Liver (tissue), 8 donors: ENCODE measurements at regions not wholly inside any gene's neighbourhood (a gene's known extent, or its start where the extent isn't known, plus 50 kb on each side); places are given as distances from the start of the nearest gene placed in this dataset.

Source experiments
- DNase-seq: peaks from one replicate; pipeline ENCODE4 v3.0.0-alpha.2; 2017; ENCODE audit warnings: low spot score
- H3K27ac ChIP-seq, 2 donors: one replicate each; pipeline ENCODE4 v1.7.0; 2013; ENCODE audit warnings: inconsistent platforms in 2 of 2, low read length in 2 of 2, control low read depth in 1 of 2, low read depth in 1 of 2, mild to moderate bottlenecking in 1 of 2
- H3K27me3 ChIP-seq, 4 donors: one replicate each; pipeline versions ENCODE4 v1.6.1 to v1.7.0; 2013; ENCODE audit warnings: low read length in 3 of 4, inconsistent platforms in 1 of 4, mild to moderate bottlenecking in 1 of 4, moderate library complexity in 1 of 4; ENCODE audit not compliant: control insufficient read depth in 4 of 4, insufficient read depth in 4 of 4
- H3K36me3 ChIP-seq, 4 donors: one replicate each; pipeline versions ENCODE4 v1.6.1 to v1.7.0; 2013; ENCODE audit warnings: low read length in 3 of 4, mild to moderate bottlenecking in 3 of 4, low read depth in 1 of 4, moderate library complexity in 1 of 4; ENCODE audit not compliant: control insufficient read depth in 4 of 4, insufficient read depth in 3 of 4
- H3K4me1 ChIP-seq, 4 donors: one replicate each; pipeline versions ENCODE4 v1.6.1 to v1.7.0; 2013; ENCODE audit warnings: low read length in 3 of 4, mild to moderate bottlenecking in 3 of 4, moderate library complexity in 1 of 4; ENCODE audit not compliant: control insufficient read depth in 4 of 4, insufficient read depth in 4 of 4
- H3K4me3 ChIP-seq, 3 donors: one replicate each; pipeline versions ENCODE4 v1.6.1 to v1.7.0; 2013; ENCODE audit warnings: low read length in 3 of 3, control low read depth in 1 of 3, low read depth in 1 of 3, mild to moderate bottlenecking in 1 of 3
- H3K9ac ChIP-seq, 2 donors: one replicate each; pipeline ENCODE4 v1.7.0; 2013; ENCODE audit warnings: low read length in 2 of 2, mild to moderate bottlenecking in 2 of 2, moderate library complexity in 2 of 2, control low read depth in 1 of 2, low read depth in 1 of 2
- H3K9me3 ChIP-seq, 4 donors: one replicate each; pipeline versions ENCODE4 v1.6.1 to v1.7.0; 2013; ENCODE audit warnings: low read length in 3 of 4; ENCODE audit not compliant: control insufficient read depth in 4 of 4
- ATF3 ChIP-seq: IDR thresholded peaks from 2 replicates; pipeline ENCODE4 v1.6.1; 2016; ENCODE audit warnings: antibody characterized with exemption
- EGR1 ChIP-seq, 2 donors: IDR thresholded peaks; 2 replicates each; pipeline ENCODE4 v1.6.1; 2016 to 2018; ENCODE audit warnings: antibody characterized with exemption in 2 of 2, low read depth in 2 of 2
- FOXA1 ChIP-seq: IDR thresholded peaks from 2 replicates; pipeline ENCODE4 v1.6.1; 2016; ENCODE audit warnings: antibody characterized with exemption
- FOXA2 ChIP-seq: IDR thresholded peaks from 2 replicates; pipeline ENCODE4 v1.6.1; 2016; ENCODE audit warnings: antibody characterized with exemption
- GABPA ChIP-seq, 2 donors: IDR thresholded peaks in 1 of 2; conservative IDR thresholded peaks in 1 of 2; 2 replicates each; pipeline ENCODE4 v1.6.1; 2016; ENCODE audit warnings: antibody characterized with exemption in 2 of 2, mild to moderate bottlenecking in 1 of 2, moderate library complexity in 1 of 2
- HNF4A ChIP-seq, 2 donors: conservative IDR thresholded peaks; 2 replicates each; pipeline ENCODE4 v1.6.1; 2016; ENCODE audit warnings: antibody characterized with exemption in 2 of 2, mild to moderate bottlenecking in 2 of 2
- HNF4G ChIP-seq: IDR thresholded peaks from 2 replicates; pipeline ENCODE4 v1.6.1; 2016; ENCODE audit warnings: antibody characterized with exemption
- JUND ChIP-seq, 2 donors: IDR thresholded peaks; 2 replicates each; pipeline ENCODE4 v1.6.1; 2016; ENCODE audit warnings: antibody characterized with exemption in 2 of 2
- MAX ChIP-seq: IDR thresholded peaks from 2 replicates; pipeline ENCODE4 v1.6.1; 2016; ENCODE audit warnings: antibody characterized with exemption
- NR2F2 ChIP-seq: IDR thresholded peaks from 2 replicates; pipeline ENCODE4 v1.6.1; 2016; ENCODE audit warnings: antibody characterized with exemption
- RAD21 ChIP-seq, 2 donors: IDR thresholded peaks; 2 replicates each; pipeline ENCODE4 v1.6.1; 2016; ENCODE audit warnings: antibody characterized with exemption in 2 of 2, mild to moderate bottlenecking in 2 of 2
- REST ChIP-seq: IDR thresholded peaks from 2 replicates; pipeline ENCODE4 v1.6.1; 2016; ENCODE audit warnings: antibody characterized with exemption, mild to moderate bottlenecking
- RXRA ChIP-seq, 2 donors: IDR thresholded peaks; 2 replicates each; pipeline ENCODE4 v1.6.1; 2017 to 2018; ENCODE audit warnings: antibody characterized with exemption in 2 of 2, mild to moderate bottlenecking in 1 of 2
- SP1 ChIP-seq: IDR thresholded peaks from 2 replicates; pipeline ENCODE4 v1.6.1; 2018; ENCODE audit warnings: antibody characterized with exemption, mild to moderate bottlenecking
- TAF1 ChIP-seq: conservative IDR thresholded peaks from 2 replicates; pipeline ENCODE4 v1.6.1; 2016; ENCODE audit warnings: antibody characterized with exemption, mild to moderate bottlenecking
- YY1 ChIP-seq: IDR thresholded peaks from 2 replicates; pipeline ENCODE4 v1.6.1; 2016; ENCODE audit warnings: antibody characterized with exemption, mild to moderate bottlenecking
- WGBS: extraction: QIAGEN DNeasy Blood & Tissue Kit; methylation state at CpG from one replicate; pipeline ENCODE4 v1.1.7; 2013; 5-methylcytosine and 5-hydroxymethylcytosine counted together
- TF ChIP-seq, protein P1 (sequence below): fragments of 150-350 bp; IDR thresholded peaks from 2 replicates; pipeline ENCODE4 v1.5.1; 2017; ENCODE audit warnings: improper control_type of control experiment, low read depth, low read length; ENCODE audit not compliant: missing input control
- donor health status: healthy.
- donor health status: healthy.
- donor health status: healthy.
- donor health status: healthy.
- donor health status: healthy.

DNA sequence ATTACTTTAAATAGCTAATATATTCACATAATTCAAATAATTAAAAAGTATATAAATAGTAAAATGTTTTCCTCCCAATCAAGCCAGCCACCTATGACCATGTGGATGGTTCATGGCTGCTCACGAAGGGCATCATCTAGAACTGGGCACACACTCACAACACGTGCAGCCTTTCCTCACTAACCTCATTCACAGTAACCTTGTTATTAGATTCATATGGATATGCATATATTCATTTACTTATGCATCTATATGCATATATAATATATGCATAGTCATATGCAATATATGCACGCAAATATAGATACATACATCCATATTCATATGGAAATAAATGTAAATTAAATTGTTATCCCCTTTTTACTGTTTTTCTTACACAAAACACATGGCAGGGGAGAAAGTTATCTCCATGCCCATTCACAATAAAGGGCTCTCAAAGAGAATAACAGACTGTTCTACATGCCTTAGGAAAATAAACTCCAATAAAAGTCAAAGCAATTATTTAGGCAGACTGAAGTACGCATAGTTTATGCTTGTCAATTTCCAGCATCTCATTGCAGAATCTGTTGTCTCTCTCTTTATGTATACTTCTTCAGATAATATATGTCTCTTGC is 163.9 kb upstream of the ADGRL3 start (continued):
- TF ChIP-seq SP1: no peak
- TF ChIP-seq TAF1: no peak

- Histone ChIP-seq H3K4me1 (no peaks in the 10 kb centered on the region), H3K9ac (no peak overlapping the region), H3K36me3 (no peaks in the 10 kb centered on the region), H3K27me3 (no peaks in the 10 kb centered on the region), H3K27ac (no peak overlapping the region), H3K9me3 (no peaks in the 10 kb centered on the region), H3K4me3 (no peak overlapping the region)
- TF ChIP-seq JUND (IDR thresholded peaks at IDR 0.05) (no peak), MAX (no peak), FOXA2 (no peak), RAD21 (IDR thresholded peaks at IDR 0.05) (no peak), TAF1 (no peak), NR2F2 (no peak), REST (no peak), HNF4G (no peak), GABPA (IDR thresholded peaks at IDR 0.05 in 1 of 2, conservative IDR thresholded peaks at IDR 0.05 in 1 of 2) (no peak), HNF4A (conservative IDR thresholded peaks at IDR 0.05) (no peak), EGR1 (IDR thresholded peaks at IDR 0.05; ENCODE audit: low read depth in 2 of 2) (no peak), YY1 (no peak)
- TF ChIP-seq, protein P1, sequence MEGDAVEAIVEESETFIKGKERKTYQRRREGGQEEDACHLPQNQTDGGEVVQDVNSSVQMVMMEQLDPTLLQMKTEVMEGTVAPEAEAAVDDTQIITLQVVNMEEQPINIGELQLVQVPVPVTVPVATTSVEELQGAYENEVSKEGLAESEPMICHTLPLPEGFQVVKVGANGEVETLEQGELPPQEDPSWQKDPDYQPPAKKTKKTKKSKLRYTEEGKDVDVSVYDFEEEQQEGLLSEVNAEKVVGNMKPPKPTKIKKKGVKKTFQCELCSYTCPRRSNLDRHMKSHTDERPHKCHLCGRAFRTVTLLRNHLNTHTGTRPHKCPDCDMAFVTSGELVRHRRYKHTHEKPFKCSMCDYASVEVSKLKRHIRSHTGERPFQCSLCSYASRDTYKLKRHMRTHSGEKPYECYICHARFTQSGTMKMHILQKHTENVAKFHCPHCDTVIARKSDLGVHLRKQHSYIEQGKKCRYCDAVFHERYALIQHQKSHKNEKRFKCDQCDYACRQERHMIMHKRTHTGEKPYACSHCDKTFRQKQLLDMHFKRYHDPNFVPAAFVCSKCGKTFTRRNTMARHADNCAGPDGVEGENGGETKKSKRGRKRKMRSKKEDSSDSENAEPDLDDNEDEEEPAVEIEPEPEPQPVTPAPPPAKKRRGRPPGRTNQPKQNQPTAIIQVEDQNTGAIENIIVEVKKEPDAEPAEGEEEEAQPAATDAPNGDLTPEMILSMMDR: no peak
- DNase-seq: no peak
- 53% methylated on average over 2 of the region's 2 CpGs for WGBS
Measured at GRCh38 chr4:61041527-61041926, 158.6 kb upstream of the ADGRL3 start.

- Histone ChIP-seq H3K9me3 (no peaks in the 10 kb centered on the region), H3K4me3 (no peak overlapping the region), H3K27me3 (no peaks in the 10 kb centered on the region), H3K27ac (no peak overlapping the region), H3K9ac (no peak overlapping the region), H3K4me1 (no peaks in the 10 kb centered on the region), H3K36me3 (no peaks in the 10 kb centered on the region)
- TF ChIP-seq REST (no peak), YY1 (no peak), SP1 (no peak), JUND (IDR thresholded peaks at IDR 0.05) (no peak), ATF3 (no peak), FOXA1 (no peak), HNF4G (no peak), NR2F2 (no peak), RXRA (IDR thresholded peaks at IDR 0.05) (no peak), RAD21 (IDR thresholded peaks at IDR 0.05) (no peak)
- TF ChIP-seq, protein P1: no peak
- 76% methylated on average over 1 of the region's 1 CpG for WGBS
- no peak for DNase-seq
Measured at GRCh38 chr4:61044837-61045236, 155.3 kb upstream of the ADGRL3 start.
